Hepatocyte (in vitro differentiated cells): ENCODE measurements at regions not wholly inside any gene's neighbourhood (a gene's known extent, or its start where the extent isn't known, plus 50 kb on each side); places are given as distances from the start of the nearest gene placed in this dataset.
A peak's percentile ranks its signal among the peaks of the same experiment; 100 is the strongest.

Experiments
- DNase-seq: peaks from one replicate; pipeline ENCODE4 v3.0.0-alpha.2; 2016; ENCODE audit warnings: low spot score
- H2AFZ ChIP-seq: fragments of 200-600 bp; sonication (generic); 2 replicates; pipeline ENCODE4 v1.6.0; 2016; ENCODE audit warnings: antibody characterized with exemption, mild to moderate bottlenecking
- H3K27ac ChIP-seq: fragments of 200-600 bp; sonication (generic); 2 replicates; pipeline ENCODE4 v1.5.1; 2016; ENCODE audit warnings: mild to moderate bottlenecking
- H3K27me3 ChIP-seq: fragments of 200-600 bp; sonication (generic); 2 replicates; pipeline ENCODE4 v1.6.1; 2016
- H3K36me3 ChIP-seq: fragments of 200-600 bp; sonication (generic); replicated peaks from 2 replicates; pipeline ENCODE4 v1.5.1; 2016; ENCODE audit warnings: low read depth; ENCODE audit not compliant: insufficient read depth
- H3K4me1 ChIP-seq: fragments of 200-600 bp; sonication (generic); 2 replicates; pipeline ENCODE4 v1.5.1; 2016; ENCODE audit warnings: mild to moderate bottlenecking, moderate library complexity; ENCODE audit not compliant: insufficient read depth
- H3K4me2 ChIP-seq: fragments of 200-600 bp; sonication (generic); 2 replicates; pipeline ENCODE4 v1.6.0; 2016
- H3K4me3 ChIP-seq: fragments of 200-600 bp; sonication (generic); 2 replicates; pipeline ENCODE4 v1.5.1; 2016; ENCODE audit warnings: mild to moderate bottlenecking
- H3K79me2 ChIP-seq: fragments of 200-600 bp; sonication (generic); 2 replicates; pipeline ENCODE4 v1.6.0; 2017; ENCODE audit warnings: mild to moderate bottlenecking
- H3K9me2 ChIP-seq: fragments of 200-600 bp; sonication (generic); replicated peaks from 2 replicates; pipeline ENCODE4 v1.6.0; 2017; ENCODE audit warnings: mild to moderate bottlenecking; ENCODE audit not compliant: insufficient read depth
- H3K9me3 ChIP-seq: fragments of 200-600 bp; sonication (generic); 2 replicates; pipeline ENCODE4 v1.5.1; 2016; ENCODE audit warnings: low read depth, mild to moderate bottlenecking
- H4K20me1 ChIP-seq: fragments of 200-600 bp; sonication (generic); 2 replicates; pipeline ENCODE4 v1.6.0; 2016; ENCODE audit warnings: mild to moderate bottlenecking; ENCODE audit not compliant: insufficient read depth, poor library complexity, severe bottlenecking
- EZH2 ChIP-seq: fragments of 200-600 bp; sonication (generic); IDR thresholded peaks from 2 replicates; pipeline ENCODE4 v1.6.1; 2016; ENCODE audit warnings: antibody characterized with exemption, mild to moderate bottlenecking, borderline replicate concordance
- EZH2phosphoT487 ChIP-seq: fragments of 200-600 bp; sonication (generic); IDR thresholded peaks from one replicate; pipeline ENCODE4 v1.6.1; 2018; ENCODE audit warnings: antibody characterized with exemption, mild to moderate bottlenecking, low read depth, moderate library complexity; ENCODE audit not compliant: unreplicated experiment, severe bottlenecking
- WGBS: methylation state at CpG from one replicate; pipeline ENCODE4 v1.1.6; 2016; ENCODE audit warnings: low lambda C conversion rate; ENCODE audit errors: missing lambda C conversion rate; 5-methylcytosine and 5-hydroxymethylcytosine counted together
- TF ChIP-seq, protein P1 (sequence below): fragments of 200-600 bp; sonication (generic); IDR thresholded peaks from 2 replicates; pipeline ENCODE4 v1.5.1; 2016; ENCODE audit warnings: antibody characterized with exemption, mild to moderate bottlenecking; ENCODE audit not compliant: poor library complexity

DNA sequence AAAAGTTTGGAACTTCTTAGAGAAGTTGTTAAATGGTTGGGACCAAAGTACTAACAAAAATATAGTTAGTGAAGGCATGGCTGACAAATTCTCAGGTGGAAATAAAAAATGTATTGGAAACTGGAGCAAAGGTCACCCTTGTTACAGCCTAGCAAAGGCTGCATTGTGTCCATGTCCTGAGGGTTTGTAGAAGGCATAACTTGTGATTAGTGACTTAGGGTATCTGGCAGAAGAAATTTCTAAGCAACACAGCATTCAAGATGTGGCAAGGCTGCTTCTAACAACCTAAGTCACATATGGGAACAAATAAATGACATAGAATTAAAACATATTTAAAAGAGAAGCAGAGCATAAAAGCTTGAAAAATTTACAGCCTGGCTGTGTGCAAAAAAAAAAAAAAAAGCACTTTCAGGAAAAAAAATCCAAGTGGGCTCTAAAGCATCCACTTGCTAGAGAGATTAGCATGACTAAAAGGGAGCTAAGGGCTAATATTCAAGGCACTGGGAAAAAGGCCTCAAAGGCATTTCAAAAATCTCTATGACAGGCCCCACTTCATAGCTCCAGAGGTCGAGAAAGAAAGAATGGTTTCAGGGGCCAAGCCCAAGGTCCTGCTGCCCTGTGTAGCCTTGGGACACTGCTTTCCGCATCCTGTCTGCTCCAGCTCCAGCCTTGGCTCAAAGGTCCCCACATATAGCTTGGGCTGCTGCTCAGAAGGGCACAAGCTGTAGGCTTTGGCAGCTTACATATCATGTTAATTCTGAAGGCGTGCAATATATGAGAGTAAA is 453.2 kb upstream of the PTCHD4 start:
- Histone ChIP-seq H3K9me3 (no peaks in the 10 kb centered on the region), H3K27me3 (no peaks in the 10 kb centered on the region), H3K4me3 (no peak overlapping the region), H3K4me2 (no peak overlapping the region), H3K4me1 (no peaks in the 10 kb centered on the region), H3K9me2 (no peaks in the 10 kb centered on the region), H3K27ac (no peak overlapping the region), H4K20me1 (no peaks in the 10 kb centered on the region), H3K79me2 (no peaks in the 10 kb centered on the region), H2AFZ (peak overlapping the region; percentile 14), H3K36me3 (no peaks in the 10 kb centered on the region)
- TF ChIP-seq EZH2 (no peak), EZH2phosphoT487 (no peak)
- TF ChIP-seq, protein P1, sequence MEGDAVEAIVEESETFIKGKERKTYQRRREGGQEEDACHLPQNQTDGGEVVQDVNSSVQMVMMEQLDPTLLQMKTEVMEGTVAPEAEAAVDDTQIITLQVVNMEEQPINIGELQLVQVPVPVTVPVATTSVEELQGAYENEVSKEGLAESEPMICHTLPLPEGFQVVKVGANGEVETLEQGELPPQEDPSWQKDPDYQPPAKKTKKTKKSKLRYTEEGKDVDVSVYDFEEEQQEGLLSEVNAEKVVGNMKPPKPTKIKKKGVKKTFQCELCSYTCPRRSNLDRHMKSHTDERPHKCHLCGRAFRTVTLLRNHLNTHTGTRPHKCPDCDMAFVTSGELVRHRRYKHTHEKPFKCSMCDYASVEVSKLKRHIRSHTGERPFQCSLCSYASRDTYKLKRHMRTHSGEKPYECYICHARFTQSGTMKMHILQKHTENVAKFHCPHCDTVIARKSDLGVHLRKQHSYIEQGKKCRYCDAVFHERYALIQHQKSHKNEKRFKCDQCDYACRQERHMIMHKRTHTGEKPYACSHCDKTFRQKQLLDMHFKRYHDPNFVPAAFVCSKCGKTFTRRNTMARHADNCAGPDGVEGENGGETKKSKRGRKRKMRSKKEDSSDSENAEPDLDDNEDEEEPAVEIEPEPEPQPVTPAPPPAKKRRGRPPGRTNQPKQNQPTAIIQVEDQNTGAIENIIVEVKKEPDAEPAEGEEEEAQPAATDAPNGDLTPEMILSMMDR: no peak
- WGBS: 74% methylated on average over 3 of the region's 3 CpGs
- DNase-seq: no peak

DNA sequence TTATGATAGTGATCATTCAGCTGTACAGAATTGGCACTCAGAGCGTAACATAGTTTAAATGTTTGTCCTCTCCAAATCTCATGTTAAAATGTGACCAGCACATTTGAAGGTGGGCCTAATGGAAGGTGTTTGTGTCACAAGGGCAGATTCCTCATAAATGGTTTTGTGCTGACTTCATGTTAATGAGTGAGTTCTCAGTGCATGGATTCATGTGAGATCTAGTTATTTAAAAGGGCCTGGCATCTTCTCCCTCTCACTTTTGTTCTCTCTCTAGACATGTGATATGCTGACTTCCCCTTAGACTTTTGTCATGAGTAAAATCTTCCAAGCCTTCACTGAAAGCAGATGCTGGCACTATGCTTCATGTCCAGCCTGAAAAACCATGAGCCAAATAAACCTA is 452.4 kb upstream of the PTCHD4 start:
- Histone ChIP-seq H3K4me3 (no peak overlapping the region), H4K20me1 (no peaks in the 10 kb centered on the region), H3K27me3 (no peaks in the 10 kb centered on the region), H3K4me1 (no peaks in the 10 kb centered on the region), H3K4me2 (no peak overlapping the region), H2AFZ (no peak overlapping the region), H3K79me2 (no peaks in the 10 kb centered on the region), H3K36me3 (no peaks in the 10 kb centered on the region), H3K27ac (no peak overlapping the region), H3K9me3 (no peaks in the 10 kb centered on the region), H3K9me2 (no peaks in the 10 kb centered on the region)
- no peak for DNase-seq
- WGBS: 95% methylated on average over 1 of the region's 1 CpG
- TF ChIP-seq, protein P1: no peak
- no peak for TF ChIP-seq EZH2phosphoT487
- TF ChIP-seq EZH2: no peak

DNA sequence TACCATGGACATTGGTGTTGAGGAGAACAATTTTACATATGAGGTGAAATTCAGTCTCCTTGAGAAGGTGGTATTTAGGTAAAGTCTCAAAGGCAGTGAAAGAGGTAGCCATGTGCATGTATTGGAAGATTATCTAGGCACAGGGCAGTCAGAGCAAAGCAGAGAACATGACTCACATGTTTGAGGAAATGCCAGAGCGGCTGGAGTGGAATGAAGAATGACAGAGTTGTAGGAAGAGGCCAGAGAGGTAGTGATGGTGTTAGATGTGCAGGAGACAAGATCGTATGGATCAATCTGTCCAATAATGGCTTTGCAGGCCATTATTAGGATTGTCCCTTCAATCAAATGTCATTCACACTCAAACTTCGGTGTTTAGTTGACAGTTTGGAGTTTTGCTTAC is 449.4 kb upstream of the PTCHD4 start:
- H2AFZ ChIP-seq: no peak overlapping the region
- no peaks in the 10 kb centered on the region for H3K27me3 ChIP-seq
- H3K79me2 ChIP-seq: no peaks in the 10 kb centered on the region
- 63% methylated on average over 3 of the region's 3 CpGs for WGBS
- H3K9me2 ChIP-seq: no peaks in the 10 kb centered on the region
- no peaks in the 10 kb centered on the region for H4K20me1 ChIP-seq
- TF ChIP-seq EZH2: no peak
- TF ChIP-seq, protein P1: no peak
- TF ChIP-seq EZH2phosphoT487: no peak
- H3K9me3 ChIP-seq: no peaks in the 10 kb centered on the region
- no peaks in the 10 kb centered on the region for H3K4me1 ChIP-seq
- peak; percentile 16 for DNase-seq
- no peak overlapping the region for H3K4me3 ChIP-seq
- H3K27ac ChIP-seq: no peak overlapping the region
- H3K36me3 ChIP-seq: no peaks in the 10 kb centered on the region
- no peak overlapping the region for H3K4me2 ChIP-seq
